H1 (cell line): ENCODE measurements at regions not wholly inside any gene's neighbourhood (a gene's known extent, or its start where the extent isn't known, plus 50 kb on each side); places are given as distances from the start of the nearest gene placed in this dataset.

Experiments used
- CBX8 ChIP-seq: fragments of 300-800, 300-1000 bp; sonication (generic); IDR thresholded peaks from 2 replicates; pipeline ENCODE4 v1.7.1; 2016; ENCODE audit warnings: low read depth, low read length, borderline replicate concordance
- EZH2 ChIP-seq: fragments of 200-600 bp; sonication (generic); IDR thresholded peaks from 2 replicates; pipeline ENCODE4 v1.7.1; 2012; ENCODE audit warnings: low read depth, mild to moderate bottlenecking, moderate library complexity, low read length, inconsistent platforms; ENCODE audit not compliant: severe bottlenecking
- NRF1 ChIP-seq: IDR thresholded peaks from 2 replicates; pipeline ENCODE4 v1.6.1; 2011; ENCODE audit warnings: mild to moderate bottlenecking, low read depth, low read length, improper control_type of control experiment
- POLR2A ChIP-seq, 2 experiments: IDR thresholded peaks; 1 replicate in 1 of 2; 2 replicates in 1 of 2; pipeline ENCODE4 v1.6.1; 2011; ENCODE audit warnings: low read depth in 2 of 2, low read length in 2 of 2, mild to moderate bottlenecking in 2 of 2; ENCODE audit errors: control extremely low read depth in 1 of 2
- TF ChIP-seq, protein P1 (sequence below), 3 experiments: IDR thresholded peaks; 1 replicate in 2 of 3; 2 replicates in 1 of 3; pipeline versions ENCODE4 v1.5.1 to v1.6.1; 2011; ENCODE audit warnings: low read length in 3 of 3, mild to moderate bottlenecking in 3 of 3, inconsistent platforms in 2 of 3, low read depth in 1 of 3, moderate library complexity in 1 of 3; ENCODE audit not compliant: insufficient read depth in 1 of 3; ENCODE audit errors: control extremely low read depth in 1 of 3

DNA sequence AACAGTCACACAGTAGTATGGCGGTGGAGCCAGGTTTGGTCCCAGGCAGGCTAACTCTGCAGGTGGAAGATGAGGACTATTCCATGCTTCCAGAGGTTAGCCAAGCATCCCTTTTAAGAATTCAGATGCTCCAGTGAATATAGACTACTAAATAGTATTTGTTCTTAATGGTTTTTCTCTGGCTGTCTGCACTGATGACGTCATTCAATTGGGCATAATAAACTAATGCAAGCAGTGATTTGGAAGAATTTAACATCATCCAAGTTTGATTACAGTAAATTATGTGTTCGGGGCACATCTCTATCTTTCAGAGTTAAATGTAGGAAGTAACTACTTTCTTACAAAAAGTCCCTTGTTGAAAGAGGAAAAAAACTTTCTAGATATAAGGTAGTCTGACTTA is 78.8 kb upstream of the RND3 start:
- TF ChIP-seq CBX8 = no peak
- TF ChIP-seq, protein P1, sequence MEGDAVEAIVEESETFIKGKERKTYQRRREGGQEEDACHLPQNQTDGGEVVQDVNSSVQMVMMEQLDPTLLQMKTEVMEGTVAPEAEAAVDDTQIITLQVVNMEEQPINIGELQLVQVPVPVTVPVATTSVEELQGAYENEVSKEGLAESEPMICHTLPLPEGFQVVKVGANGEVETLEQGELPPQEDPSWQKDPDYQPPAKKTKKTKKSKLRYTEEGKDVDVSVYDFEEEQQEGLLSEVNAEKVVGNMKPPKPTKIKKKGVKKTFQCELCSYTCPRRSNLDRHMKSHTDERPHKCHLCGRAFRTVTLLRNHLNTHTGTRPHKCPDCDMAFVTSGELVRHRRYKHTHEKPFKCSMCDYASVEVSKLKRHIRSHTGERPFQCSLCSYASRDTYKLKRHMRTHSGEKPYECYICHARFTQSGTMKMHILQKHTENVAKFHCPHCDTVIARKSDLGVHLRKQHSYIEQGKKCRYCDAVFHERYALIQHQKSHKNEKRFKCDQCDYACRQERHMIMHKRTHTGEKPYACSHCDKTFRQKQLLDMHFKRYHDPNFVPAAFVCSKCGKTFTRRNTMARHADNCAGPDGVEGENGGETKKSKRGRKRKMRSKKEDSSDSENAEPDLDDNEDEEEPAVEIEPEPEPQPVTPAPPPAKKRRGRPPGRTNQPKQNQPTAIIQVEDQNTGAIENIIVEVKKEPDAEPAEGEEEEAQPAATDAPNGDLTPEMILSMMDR (IDR thresholded peaks at IDR 0.05; ENCODE audit: control extremely low read depth in 1 of 3, insufficient read depth in 1 of 3, low read depth in 1 of 3, low read length in 3 of 3) = no peak
- TF ChIP-seq EZH2 = no peak
- no peak for TF ChIP-seq POLR2A (IDR thresholded peaks at IDR 0.05; ENCODE audit: control extremely low read depth in 1 of 2, low read depth in 2 of 2, low read length in 2 of 2)
- no peak for TF ChIP-seq NRF1
